GM21529 (cell line): ENCODE measurements at regions not wholly inside any gene's neighbourhood (a gene's known extent, or its start where the extent isn't known, plus 50 kb on each side); places are given as distances from the start of the nearest gene placed in this dataset.

ENCODE experiments used
- ATAC-seq: cut with Tn5 transposase; IDR thresholded peaks from one replicate; pipeline ENCODE4 v1.9.1; 2021; ENCODE audit not compliant: unreplicated experiment

GRCh38 chr10:33401300-33401699 lies 66.8 kb upstream of the NRP1 start:
- no peak for ATAC-seq

- ATAC-seq: no peak
Observed at GRCh38 chr10:33398796-33399195, 64.3 kb upstream of the NRP1 start.

DNA sequence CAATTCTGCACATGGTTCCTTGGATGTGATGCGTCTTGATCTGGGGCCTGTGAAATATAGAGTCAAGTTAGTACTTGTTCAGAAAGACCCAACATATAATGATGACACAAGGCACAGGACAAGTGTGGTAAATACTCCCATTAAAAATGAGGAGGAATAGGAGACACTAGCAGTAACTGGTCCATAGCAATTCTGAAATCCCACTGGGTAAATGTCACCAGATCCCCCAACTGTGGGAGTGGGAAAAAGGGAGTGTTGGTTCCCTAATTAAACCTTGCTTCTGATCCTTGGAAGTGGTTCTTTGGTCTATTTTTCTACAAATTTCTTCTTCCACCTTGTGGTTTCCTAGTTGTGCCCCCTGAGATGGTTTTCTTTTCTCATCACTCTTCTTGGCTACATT lies 62.5 kb upstream of the NRP1 start:
- no peak for ATAC-seq

- ATAC-seq: no peak
Observed at GRCh38 chr10:33396279-33396678, 61.8 kb upstream of the NRP1 start.

DNA sequence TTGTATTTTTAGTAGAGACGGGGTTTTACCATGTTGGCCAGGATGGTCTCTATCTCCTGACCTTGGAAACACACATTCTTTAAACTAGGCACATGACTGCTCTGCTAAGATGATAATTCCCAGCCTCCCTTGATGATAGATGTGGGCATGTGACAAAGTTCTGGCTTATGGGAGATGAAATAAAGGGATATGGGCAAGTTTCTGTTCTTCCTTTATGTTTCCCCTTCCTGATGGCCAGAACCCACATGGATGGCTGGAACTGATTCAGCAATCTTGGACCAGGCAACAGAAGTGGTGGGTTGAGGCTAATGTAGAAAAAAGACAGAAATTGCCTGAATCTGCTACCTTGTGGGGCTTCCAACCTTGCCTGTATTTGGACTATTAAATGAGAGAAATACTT lies 60.7 kb upstream of the NRP1 start:
- no peak for ATAC-seq

- ATAC-seq: no peak
Observed at GRCh38 chr10:33392706-33393105, 58.2 kb upstream of the NRP1 start.

- ATAC-seq: no peak
Observed at GRCh38 chr10:33391611-33392465, 57.4 kb upstream of the NRP1 start.

DNA sequence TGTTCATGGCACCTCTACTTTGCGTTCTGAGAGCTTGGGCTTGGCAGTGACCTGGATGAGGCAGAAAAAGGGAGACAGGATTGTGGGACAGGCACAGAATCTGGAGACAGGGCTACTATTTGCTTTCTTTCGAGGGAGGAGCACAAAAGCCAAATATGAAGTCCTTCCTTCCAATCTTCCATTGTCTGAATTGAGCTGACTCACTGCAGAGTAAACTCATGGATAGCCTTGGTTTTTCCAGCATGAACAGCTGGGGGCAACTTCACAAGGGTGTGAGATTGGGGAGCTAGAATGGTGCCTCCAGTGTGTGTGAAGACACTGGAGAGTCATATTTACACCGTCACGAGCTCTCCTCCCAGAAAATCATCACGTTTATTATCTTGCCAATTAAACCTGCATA lies 55.6 kb upstream of the NRP1 start:
- no peak for ATAC-seq

DNA sequence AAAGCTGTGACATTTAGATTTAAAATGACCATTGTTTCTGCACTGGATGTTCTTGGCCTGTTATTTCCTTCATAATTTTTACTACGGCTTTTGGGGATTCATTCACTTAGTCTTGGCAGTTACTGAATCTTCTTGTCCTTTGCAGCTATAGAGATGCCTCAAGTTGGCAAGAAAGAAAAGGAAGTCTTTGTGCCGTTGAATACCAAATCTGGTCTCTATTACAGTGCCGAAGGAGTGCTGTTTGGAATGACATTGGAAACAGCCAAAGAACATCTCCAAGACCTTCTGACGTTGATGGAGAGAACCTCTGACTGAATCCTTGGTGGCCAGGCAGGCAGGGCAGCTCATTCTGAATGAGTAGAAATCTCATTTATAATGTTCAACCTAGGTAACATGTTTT lies 54.3 kb upstream of the NRP1 start:
- ATAC-seq: no peak

DNA sequence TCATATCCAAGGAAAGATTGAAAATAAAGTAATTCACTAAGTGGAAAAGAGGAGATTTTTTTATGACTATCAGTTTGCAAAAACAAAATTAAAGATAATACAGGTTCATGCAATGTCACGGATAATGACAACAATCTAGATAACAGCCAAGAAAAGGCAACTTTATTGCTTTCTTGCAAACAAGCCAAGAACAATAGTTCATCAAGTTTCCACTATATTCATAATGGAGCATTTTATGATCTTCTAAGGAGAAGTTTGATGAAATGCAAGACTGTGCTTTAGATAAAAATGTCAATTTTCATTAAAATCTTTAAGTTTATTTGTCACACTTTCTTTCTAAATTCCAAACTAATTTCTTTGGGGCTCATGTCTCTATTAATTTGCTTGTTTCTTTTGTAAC lies 53.9 kb upstream of the NRP1 start:
- ATAC-seq: no peak

- no peak for ATAC-seq
Observed at GRCh38 chr10:33387720-33388119, 53.3 kb upstream of the NRP1 start.

DNA sequence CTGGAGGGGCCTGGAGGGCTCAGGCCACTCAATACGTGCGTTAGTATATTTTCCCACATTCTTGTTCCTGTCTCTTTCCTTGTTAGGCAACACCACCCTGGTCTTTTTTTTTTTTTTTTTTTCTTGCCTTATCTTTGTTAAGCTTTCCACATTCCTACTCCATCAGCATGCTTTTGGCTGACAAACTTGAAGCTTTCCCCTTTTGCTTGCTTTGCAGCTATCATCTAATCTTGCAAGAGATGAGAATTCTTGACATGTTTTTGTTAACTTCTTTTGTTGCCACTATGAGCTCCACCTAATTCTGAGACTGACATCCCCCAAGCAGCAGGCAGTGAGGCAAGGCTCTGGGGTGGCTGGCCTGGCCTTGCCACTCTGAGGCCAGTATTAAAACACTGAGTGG lies 52.5 kb upstream of the NRP1 start:
- no peak for ATAC-seq

- ATAC-seq: no peak
Observed at GRCh38 chr10:33385686-33386085, 51.2 kb upstream of the NRP1 start.

- no peak for ATAC-seq
Observed at GRCh38 chr10:33385015-33385414, 50.5 kb upstream of the NRP1 start.
